Astrocyte of the spinal cord (primary cell): ENCODE measurements at regions not wholly inside any gene's neighbourhood (a gene's known extent, or its start where the extent isn't known, plus 50 kb on each side); places are given as distances from the start of the nearest gene placed in this dataset.

Source experiments
- DNase-seq: peaks from one replicate; pipeline ENCODE4 v3.0.0; 2011; ENCODE audit warnings: low read depth, low spot score
- H3K4me3 ChIP-seq: 2 replicates; pipeline ENCODE4 v1.5.1; 2011; ENCODE audit warnings: low read depth, mild to moderate bottlenecking, low read length, moderate library complexity
- CTCF ChIP-seq: IDR thresholded peaks from 2 replicates; pipeline ENCODE4 v1.5.1; 2012; ENCODE audit warnings: low read depth, mild to moderate bottlenecking, low read length, inconsistent platforms
- in situ Hi-C: cut with HindIII; loops from 2 replicates; pipeline ENCODE4 v1.10.0; 2017; ENCODE audit warnings: low sequenced_read_pairs

GRCh38 chr10:131511391-131511790 is 199.9 kb upstream of the TCERG1L start:
- H3K4me3 ChIP-seq = no peak overlapping the region
- DNase-seq = no peak
- no peak for TF ChIP-seq CTCF
- in situ Hi-C loops = no loop called here

- no peak for TF ChIP-seq CTCF
- in situ Hi-C loops = no loop called here
Measured at GRCh38 chr10:131512852-131513251, 201.3 kb upstream of the TCERG1L start.

GRCh38 chr10:131513445-131513844 is 201.9 kb upstream of the TCERG1L start:
- no peak for DNase-seq
- TF ChIP-seq CTCF = no peak
- in situ Hi-C loops = no loop called here
- no peak overlapping the region for H3K4me3 ChIP-seq

More at GRCh38 chr10:131512852-131513251, 201.3 kb upstream of the TCERG1L start:
- no peak for DNase-seq
- H3K4me3 ChIP-seq = no peak overlapping the region

- no peak for TF ChIP-seq CTCF
- H3K4me3 ChIP-seq = no peak overlapping the region
- no peak for DNase-seq
- in situ Hi-C loops = no loop called here
Measured at GRCh38 chr10:131513901-131514300, 202.4 kb upstream of the TCERG1L start.

GRCh38 chr10:131514454-131514853 is 202.9 kb upstream of the TCERG1L start:
- TF ChIP-seq CTCF = no peak
- in situ Hi-C loops = no loop called here
- no peak overlapping the region for H3K4me3 ChIP-seq
- DNase-seq = no peak

- no peak for TF ChIP-seq CTCF
- DNase-seq = no peak
- in situ Hi-C loops = no loop called here
Measured at GRCh38 chr10:131516285-131516684, 204.8 kb upstream of the TCERG1L start.

GRCh38 chr10:131517781-131518180 is 206.3 kb upstream of the TCERG1L start:
- no peak for DNase-seq
- H3K4me3 ChIP-seq = no peak overlapping the region
- in situ Hi-C loops = no loop called here
- TF ChIP-seq CTCF = no peak

More at GRCh38 chr10:131516285-131516684, 204.8 kb upstream of the TCERG1L start:
- H3K4me3 ChIP-seq = no peak overlapping the region
